ENCODE measurements at regions not wholly inside any gene's neighbourhood (a gene's known extent, or its start where the extent isn't known, plus 50 kb on each side); places are given as distances from the start of the nearest gene placed in this dataset.
"Not testable (repeated sequence)": the region's sequence is repeated elsewhere in the genome, so short reads cannot be mapped to it uniquely, and the experiment has no call there.

DNA sequence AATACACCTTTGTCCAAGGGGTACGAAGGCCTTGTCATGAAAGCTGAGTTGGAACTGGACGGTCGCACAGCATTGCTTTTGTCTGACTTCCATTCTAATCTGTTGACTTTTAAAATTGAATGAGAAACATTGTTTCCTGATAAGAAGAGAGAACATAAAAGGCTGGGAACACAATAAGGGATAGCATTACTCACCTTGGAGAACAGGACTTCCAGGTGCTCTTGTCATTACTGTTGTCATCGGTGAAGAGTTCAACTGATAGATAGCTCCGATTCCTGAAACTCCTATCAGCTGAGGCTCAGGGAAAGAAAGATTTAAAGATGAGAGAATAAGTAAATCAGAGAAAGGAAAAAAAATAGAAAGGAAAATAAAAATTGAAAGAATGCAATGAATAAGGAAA is 351.1 kb downstream of the KCNJ2 start:
- WGBS, 2 donors, result 93 to 94% methylated on average over 5 of the region's 5 CpGs
- TF ChIP-seq, protein P1, sequence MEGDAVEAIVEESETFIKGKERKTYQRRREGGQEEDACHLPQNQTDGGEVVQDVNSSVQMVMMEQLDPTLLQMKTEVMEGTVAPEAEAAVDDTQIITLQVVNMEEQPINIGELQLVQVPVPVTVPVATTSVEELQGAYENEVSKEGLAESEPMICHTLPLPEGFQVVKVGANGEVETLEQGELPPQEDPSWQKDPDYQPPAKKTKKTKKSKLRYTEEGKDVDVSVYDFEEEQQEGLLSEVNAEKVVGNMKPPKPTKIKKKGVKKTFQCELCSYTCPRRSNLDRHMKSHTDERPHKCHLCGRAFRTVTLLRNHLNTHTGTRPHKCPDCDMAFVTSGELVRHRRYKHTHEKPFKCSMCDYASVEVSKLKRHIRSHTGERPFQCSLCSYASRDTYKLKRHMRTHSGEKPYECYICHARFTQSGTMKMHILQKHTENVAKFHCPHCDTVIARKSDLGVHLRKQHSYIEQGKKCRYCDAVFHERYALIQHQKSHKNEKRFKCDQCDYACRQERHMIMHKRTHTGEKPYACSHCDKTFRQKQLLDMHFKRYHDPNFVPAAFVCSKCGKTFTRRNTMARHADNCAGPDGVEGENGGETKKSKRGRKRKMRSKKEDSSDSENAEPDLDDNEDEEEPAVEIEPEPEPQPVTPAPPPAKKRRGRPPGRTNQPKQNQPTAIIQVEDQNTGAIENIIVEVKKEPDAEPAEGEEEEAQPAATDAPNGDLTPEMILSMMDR (IDR thresholded peaks at IDR 0.05), result no peak
- TF ChIP-seq POLR2A (IDR thresholded peaks at IDR 0.05), result no peak
- no peak for DNase-seq (ENCODE audit: low spot score in 2 of 2)
- H3K4me3 ChIP-seq (ENCODE audit: low read depth, poor library complexity, severe bottlenecking), result no peak overlapping the region
- intact Hi-C loops (cut with DNase I; ENCODE audit: low total_unique reads), result no loop called here

DNA sequence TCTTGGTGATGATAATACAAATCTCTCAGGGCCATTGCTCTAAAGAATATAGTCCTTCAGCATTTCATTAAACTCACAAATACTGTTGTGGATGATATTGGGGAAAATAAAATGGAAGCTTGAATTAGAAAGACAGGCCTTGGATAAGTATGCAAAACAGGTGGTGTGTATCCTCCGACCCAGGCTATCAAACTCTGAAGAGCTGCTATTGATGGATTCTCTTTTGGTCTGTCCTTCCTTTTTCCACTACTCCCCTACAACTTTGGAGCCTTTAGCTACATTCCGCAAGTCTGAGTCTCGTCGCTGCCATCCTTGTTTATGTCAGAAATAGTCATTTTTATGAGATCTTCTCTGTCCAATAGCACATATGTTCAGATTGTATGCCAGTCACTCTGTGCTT is 351.6 kb downstream of the KCNJ2 start:
- DNase-seq (ENCODE audit: low spot score in 2 of 2), result no peak
- WGBS, 2 donors, result 85 to 94% methylated on average over 4 of the region's 4 CpGs
- TF ChIP-seq, protein P1 (IDR thresholded peaks at IDR 0.05), result no peak
- TF ChIP-seq POLR2A (IDR thresholded peaks at IDR 0.05), result no peak
- H3K4me3 ChIP-seq (ENCODE audit: low read depth, poor library complexity, severe bottlenecking), result no peak overlapping the region
- intact Hi-C loops (cut with DNase I; ENCODE audit: low total_unique reads), result no loop called here

DNA sequence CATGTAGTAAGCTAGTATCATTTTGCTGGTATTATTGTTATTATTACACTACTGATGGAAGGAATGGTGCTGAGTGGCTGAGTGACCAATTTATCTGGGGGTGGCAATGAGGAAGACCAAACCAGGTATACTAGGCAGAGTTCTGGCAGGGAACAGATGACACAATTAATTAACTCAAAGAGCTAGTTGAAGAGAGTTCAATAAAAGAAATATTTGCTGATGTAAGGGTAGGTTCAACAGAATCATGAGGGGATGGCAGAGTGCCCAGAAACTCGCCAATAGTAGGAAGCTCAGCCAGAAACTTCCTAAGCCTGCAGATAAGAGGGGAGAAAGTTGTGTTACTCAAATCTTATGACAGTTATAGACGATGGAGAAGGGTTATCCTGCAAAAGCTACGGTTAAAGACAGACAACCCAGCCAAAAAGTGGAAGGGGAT is 352.5 kb downstream of the KCNJ2 start:
- TF ChIP-seq, protein P1 (IDR thresholded peaks at IDR 0.05), result no peak
- no peak for TF ChIP-seq POLR2A (IDR thresholded peaks at IDR 0.05)
- H3K4me3 ChIP-seq (ENCODE audit: low read depth, poor library complexity, severe bottlenecking), result no peak overlapping the region
- 8 to 10% methylated on average over 3 of the region's 3 CpGs for WGBS, 2 donors
- peak in 1 of 2 donors; percentile 19 for DNase-seq (ENCODE audit: low spot score in 2 of 2)
- intact Hi-C loops (cut with DNase I; ENCODE audit: low total_unique reads), result no loop called here

DNA sequence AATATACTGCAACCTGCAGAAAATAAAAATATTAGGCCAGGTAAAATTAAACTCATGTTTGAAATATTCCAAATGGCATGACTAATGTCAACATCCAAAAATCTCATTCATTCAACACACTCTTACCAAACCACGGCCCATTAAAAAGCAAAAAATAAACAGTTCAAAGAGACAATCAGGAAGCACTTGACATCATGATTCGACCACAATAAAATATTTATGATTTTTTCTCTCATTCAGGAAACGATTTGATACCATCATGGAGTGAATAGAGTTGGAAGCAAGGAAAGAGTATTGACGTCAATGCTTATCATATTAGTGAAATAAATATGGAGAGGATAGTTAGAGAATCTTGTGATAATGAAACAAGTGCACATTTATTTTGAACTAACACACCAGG is 354.1 kb downstream of the KCNJ2 start:
- H3K4me3 ChIP-seq (ENCODE audit: low read depth, poor library complexity, severe bottlenecking), result no peak overlapping the region
- no peak for TF ChIP-seq POLR2A (IDR thresholded peaks at IDR 0.05)
- TF ChIP-seq, protein P1 (IDR thresholded peaks at IDR 0.05), result no peak
- intact Hi-C loops (cut with DNase I; ENCODE audit: low total_unique reads), result no loop called here
- 79 to 80% methylated on average over 4 of the region's 4 CpGs for WGBS, 2 donors
- DNase-seq (ENCODE audit: low spot score in 2 of 2), result no peak

DNA sequence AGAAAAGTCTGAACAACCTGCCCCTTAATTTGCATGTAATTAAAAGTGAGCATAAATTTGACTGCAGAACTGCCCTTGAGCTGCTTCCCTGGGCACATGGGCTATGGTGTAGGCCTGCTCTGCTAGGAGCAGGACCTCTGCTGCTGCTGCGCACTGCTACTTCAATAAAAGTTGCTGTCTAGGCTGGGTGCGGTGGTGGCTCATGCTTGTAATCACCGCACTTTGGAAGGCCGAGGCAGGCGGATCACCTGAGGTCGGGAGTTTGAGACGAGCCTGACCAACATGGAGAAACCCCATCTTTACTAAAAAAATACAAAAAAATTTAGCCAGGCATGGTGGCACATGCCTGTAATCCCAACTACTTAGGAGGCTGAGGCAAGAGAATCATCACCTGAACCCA is 355.7 kb downstream of the KCNJ2 start:
- DNase-seq (ENCODE audit: low spot score in 2 of 2); intact Hi-C loops (cut with DNase I; ENCODE audit: low total_unique reads); H3K4me3 ChIP-seq (ENCODE audit: low read depth, poor library complexity, severe bottlenecking): not testable (repeated sequence)
- 94 to 98% methylated on average over 7 of the region's 7 CpGs for WGBS, 2 donors

DNA sequence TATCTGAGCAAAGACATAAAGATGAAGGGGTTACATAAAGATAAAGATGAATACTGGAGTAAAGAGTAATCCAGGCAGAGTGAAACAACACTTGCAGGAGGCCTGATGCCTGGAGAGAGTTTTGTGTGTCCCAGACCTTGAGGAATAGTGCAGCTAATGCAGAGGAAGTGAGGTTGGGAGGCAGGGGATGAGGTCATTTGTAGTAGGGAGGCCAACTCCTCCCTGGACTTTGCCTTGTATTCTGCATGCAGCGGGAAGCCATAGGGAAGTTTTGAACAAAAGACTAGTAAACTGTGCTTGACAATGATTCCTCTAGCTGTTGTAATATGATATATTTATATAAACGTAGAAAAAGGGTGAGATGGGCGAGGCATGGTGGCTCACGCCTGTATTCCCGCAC is 356.6 kb downstream of the KCNJ2 start:
- TF ChIP-seq POLR2A (IDR thresholded peaks at IDR 0.05), result no peak
- TF ChIP-seq, protein P1 (IDR thresholded peaks at IDR 0.05), result no peak
- 83 to 85% methylated on average over 5 of the region's 5 CpGs for WGBS, 2 donors
- intact Hi-C loops (cut with DNase I; ENCODE audit: low total_unique reads), result no loop called here
- DNase-seq (ENCODE audit: low spot score in 2 of 2), result no peak
- no peak overlapping the region for H3K4me3 ChIP-seq (ENCODE audit: low read depth, poor library complexity, severe bottlenecking)
